Adipocyte (in vitro differentiated cells): ENCODE measurements at regions not wholly inside any gene's neighbourhood (a gene's known extent, or its start where the extent isn't known, plus 50 kb on each side); places are given as distances from the start of the nearest gene placed in this dataset.

Source experiments
- DNase-seq: peaks from one replicate; pipeline ENCODE4 v3.0.0-alpha.2; 2015; ENCODE audit warnings: low read depth
- H3K27me3 ChIP-seq: replicated peaks from 2 replicates; pipeline ENCODE4 v1.7.0; 2013; ENCODE audit warnings: mild to moderate bottlenecking, low read length, moderate library complexity; ENCODE audit not compliant: control insufficient read depth, insufficient read depth
- H3K36me3 ChIP-seq: 2 replicates; pipeline ENCODE4 v1.7.0; 2013; ENCODE audit warnings: low read length, mild to moderate bottlenecking, moderate library complexity; ENCODE audit not compliant: control insufficient read depth, insufficient read depth, severe bottlenecking
- H3K4me1 ChIP-seq: 2 replicates; pipeline ENCODE4 v1.7.0; 2013; ENCODE audit warnings: mild to moderate bottlenecking, low read length, moderate library complexity; ENCODE audit not compliant: control insufficient read depth, insufficient read depth
- H3K4me3 ChIP-seq: 2 replicates; pipeline ENCODE4 v1.7.0; 2013; ENCODE audit warnings: mild to moderate bottlenecking, low read length, moderate library complexity
- H3K9ac ChIP-seq: 2 replicates; pipeline ENCODE4 v1.7.0; 2013; ENCODE audit warnings: mild to moderate bottlenecking, low read length, moderate library complexity
- H3K9me3 ChIP-seq: 2 replicates; pipeline ENCODE4 v1.7.0; 2013; ENCODE audit warnings: mild to moderate bottlenecking, low read length, moderate library complexity; ENCODE audit not compliant: control insufficient read depth

DNA sequence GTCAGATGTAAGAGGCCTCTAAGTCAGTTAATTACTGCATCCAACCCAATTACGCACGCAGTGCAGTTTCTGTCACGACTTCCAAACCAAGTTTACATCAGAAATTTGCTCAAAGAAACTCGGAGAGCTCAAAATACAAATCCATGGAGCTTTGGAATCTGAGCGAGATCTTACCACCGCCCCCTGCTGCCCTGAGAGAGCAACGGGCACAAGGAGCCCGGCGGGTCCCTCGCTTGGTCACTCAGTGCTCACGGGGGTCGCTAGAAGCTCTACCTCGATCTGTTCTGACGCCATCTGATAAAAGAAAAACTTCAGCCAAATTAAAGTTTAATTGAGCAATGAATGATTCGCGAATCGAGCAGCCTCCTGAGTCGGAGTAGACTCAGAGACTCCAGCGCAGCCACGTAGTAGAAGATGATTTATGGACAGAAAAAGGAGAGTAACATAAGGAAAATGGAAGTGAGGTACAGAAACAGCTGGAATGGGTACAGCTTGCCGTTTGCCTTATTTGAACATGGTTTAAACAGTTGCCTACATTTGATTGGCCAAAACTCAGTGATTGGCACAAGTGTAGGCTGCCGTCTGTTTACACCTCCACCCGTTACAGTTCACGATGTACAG is 232.7 kb upstream of the ATP10A start:
- no peak for DNase-seq
- no peak overlapping the region for H3K9ac ChIP-seq
- H3K4me1 ChIP-seq: no peaks in the 10 kb centered on the region
- H3K4me3 ChIP-seq: peak overlapping the region; percentile 52
- H3K9me3 ChIP-seq: no peaks in the 10 kb centered on the region
- no peaks in the 10 kb centered on the region for H3K27me3 ChIP-seq
- no peaks in the 10 kb centered on the region for H3K36me3 ChIP-seq

DNA sequence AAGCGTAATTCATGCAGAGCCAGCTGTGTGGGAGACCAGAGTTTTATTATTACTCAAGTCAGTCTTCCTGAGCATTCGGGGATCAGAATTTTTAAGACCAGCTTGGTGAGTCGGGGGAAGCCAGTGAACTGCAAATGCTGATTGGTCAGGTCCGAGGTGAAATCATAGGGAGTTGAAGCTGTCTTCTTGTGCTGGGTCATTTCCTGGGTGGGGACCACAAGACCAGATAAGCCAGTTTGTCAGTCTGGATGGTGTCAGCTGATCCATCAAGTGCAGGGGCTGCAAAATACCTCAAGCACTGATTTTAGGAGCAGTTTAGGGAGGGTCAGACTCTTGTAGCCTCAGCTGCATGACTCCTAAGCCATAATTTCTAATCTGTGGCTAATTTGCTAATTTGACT is 228.1 kb upstream of the ATP10A start:
- Histone ChIP-seq H3K9ac (no peak overlapping the region), H3K4me3 (no peak overlapping the region), H3K27me3 (no peaks in the 10 kb centered on the region), H3K9me3 (no peaks in the 10 kb centered on the region), H3K4me1 (peaks cover 20% of the 10 kb centered on the region), H3K36me3 (no peaks in the 10 kb centered on the region)
- no peak for DNase-seq

DNA sequence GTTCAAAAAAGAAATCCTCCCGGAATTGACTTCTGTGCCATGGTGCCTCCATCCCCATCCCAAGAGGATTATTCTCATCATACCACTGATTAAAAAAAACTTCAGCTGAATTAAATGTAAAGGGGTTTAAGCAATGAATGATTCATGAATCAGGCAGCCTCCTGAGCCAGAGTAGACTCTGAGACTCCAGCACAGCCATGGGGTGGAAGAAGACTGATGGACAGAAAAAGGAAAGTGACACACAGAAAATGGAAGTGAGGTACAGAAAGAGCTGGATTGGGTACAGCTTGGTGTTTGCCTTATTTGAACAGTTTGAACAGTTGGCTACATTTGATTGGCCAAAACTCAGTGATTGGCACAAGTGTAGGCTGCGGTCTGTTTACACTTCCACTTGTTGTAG is 224.8 kb upstream of the ATP10A start:
- DNase-seq: no peak
- Histone ChIP-seq H3K9ac (peak overlapping the region; percentile 75), H3K27me3 (no peaks in the 10 kb centered on the region), H3K9me3 (no peaks in the 10 kb centered on the region), H3K36me3 (no peaks in the 10 kb centered on the region), H3K4me1 (peaks cover 31% of the 10 kb centered on the region), H3K4me3 (peak overlapping the region; percentile 58)

DNA sequence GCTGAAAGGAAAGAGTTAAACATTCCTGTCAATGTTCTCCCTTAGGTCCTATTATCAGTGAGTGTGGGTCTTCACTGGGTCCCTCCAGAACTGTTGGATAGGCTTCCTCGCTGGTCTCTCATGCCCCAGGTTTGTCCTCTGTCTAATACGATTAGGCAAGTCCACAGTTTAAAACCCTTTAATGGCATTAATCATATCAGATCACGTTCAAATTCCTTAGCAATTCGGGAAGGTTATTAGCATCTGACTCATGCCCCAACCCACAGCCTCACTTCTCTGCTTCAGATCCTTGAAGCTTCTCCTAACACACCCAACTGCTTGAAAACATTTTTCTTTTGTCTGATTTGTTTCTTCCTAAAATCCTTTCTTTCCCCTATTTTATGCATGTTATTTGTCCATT is 224.3 kb upstream of the ATP10A start:
- Histone ChIP-seq H3K36me3 (no peaks in the 10 kb centered on the region), H3K27me3 (no peaks in the 10 kb centered on the region), H3K4me3 (peak overlapping the region; percentile 58), H3K9me3 (no peaks in the 10 kb centered on the region), H3K4me1 (peaks cover 35% of the 10 kb centered on the region), H3K9ac (peak overlapping the region; percentile 75)
- DNase-seq: no peak

DNA sequence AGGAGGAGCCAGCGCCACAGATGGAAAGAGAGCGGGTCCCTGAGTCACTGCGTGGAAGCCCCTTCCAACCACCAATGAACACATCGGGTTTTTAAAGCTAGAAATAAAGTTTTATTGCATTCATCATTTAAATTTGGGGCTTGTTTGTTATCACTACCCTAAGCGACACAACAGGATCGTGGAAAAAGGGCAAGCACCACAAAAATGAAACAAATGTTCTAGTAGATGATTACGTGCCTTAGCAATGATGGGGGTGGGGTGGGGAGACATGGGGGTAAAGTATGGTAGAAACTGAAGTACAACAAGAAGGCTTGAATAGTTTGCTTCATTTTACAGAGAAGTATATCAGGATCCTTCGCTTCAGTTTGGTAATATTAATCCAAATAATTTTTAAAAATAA is 221.6 kb upstream of the ATP10A start:
- Histone ChIP-seq H3K36me3 (no peaks in the 10 kb centered on the region), H3K9me3 (no peaks in the 10 kb centered on the region), H3K4me3 (no peak overlapping the region), H3K9ac (no peak overlapping the region), H3K27me3 (no peaks in the 10 kb centered on the region), H3K4me1 (peaks cover 35% of the 10 kb centered on the region)
- no peak for DNase-seq

DNA sequence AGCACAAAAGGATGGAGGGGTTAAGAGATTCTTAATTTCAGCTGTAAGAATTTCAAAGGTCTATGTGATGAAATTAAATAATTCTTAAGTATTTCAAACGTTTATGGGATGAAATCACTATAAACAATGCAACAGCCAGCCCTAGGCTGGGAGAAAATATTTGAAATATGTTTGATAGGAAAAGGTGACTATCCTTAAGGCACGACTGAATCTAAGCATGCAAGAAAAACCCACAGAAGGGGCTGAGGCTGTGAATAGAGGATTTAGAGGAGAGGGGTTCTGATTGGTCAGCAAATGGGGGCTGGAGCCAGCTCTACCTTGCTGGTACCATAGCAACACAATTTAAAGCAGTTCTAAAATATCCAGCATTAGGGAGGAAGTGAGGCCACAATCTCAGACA is 220.8 kb upstream of the ATP10A start:
- DNase-seq: no peak
- Histone ChIP-seq H3K4me3 (no peak overlapping the region), H3K36me3 (no peaks in the 10 kb centered on the region), H3K27me3 (no peaks in the 10 kb centered on the region), H3K9me3 (no peaks in the 10 kb centered on the region), H3K9ac (peak overlapping the region; percentile 85), H3K4me1 (peaks cover 35% of the 10 kb centered on the region)

DNA sequence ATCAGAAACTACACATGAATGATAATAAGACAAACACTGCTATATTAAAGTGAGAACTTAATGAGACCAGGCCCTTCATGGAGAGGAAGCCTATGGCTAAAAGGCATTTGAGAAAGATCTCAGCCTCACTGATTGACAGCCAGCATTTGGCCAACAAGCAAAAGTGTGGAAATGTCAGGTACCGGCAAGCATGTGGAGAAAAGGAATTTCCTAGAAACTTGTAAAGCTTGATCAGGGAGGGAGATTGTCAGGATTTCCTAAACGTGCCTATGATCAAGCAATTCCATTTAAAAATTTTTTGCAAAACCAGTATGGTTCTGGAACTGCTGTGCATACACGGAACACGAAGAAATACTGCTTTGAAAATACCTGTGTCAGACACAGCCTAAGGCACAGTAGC is 220.3 kb upstream of the ATP10A start:
- H3K4me1 ChIP-seq: peaks cover 35% of the 10 kb centered on the region
- peak; percentile 1 for DNase-seq
- no peak overlapping the region for H3K4me3 ChIP-seq
- no peaks in the 10 kb centered on the region for H3K27me3 ChIP-seq
- H3K9ac ChIP-seq: peak overlapping the region; percentile 85
- no peaks in the 10 kb centered on the region for H3K9me3 ChIP-seq
- no peaks in the 10 kb centered on the region for H3K36me3 ChIP-seq

GRCh38 chr15:26082221-26083109 is 219.3 kb upstream of the ATP10A start:
- H3K36me3 ChIP-seq: no peaks in the 10 kb centered on the region
- peak; percentile 98 for DNase-seq
- H3K27me3 ChIP-seq: no peaks in the 10 kb centered on the region
- peak overlapping the region; percentile 85 for H3K9ac ChIP-seq
- H3K4me1 ChIP-seq: peaks cover 26% of the 10 kb centered on the region
- peak overlapping the region; percentile 87 for H3K4me3 ChIP-seq
- no peaks in the 10 kb centered on the region for H3K9me3 ChIP-seq

DNA sequence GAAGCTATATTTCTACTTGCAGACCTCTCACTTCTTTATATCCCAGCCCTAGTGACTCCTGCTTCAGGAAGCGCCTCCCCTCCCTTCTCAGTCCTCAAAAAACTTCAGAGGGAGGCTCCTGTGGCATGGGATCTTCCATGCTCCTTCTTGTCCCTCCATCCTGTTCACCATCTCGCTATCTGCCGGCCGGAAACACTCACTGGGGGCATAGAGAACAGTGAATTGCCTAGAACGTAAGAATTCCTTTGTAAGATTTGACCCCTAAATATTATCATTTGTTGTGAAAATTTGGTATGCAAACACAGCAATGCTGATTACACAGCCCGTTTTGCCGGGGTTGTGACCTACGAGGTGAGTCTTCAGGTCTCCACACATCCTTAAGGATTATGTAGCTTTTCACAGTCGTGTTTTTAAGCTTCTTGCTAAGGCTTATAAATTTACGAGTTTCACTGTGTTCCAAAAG is 218.7 kb upstream of the ATP10A start:
- Histone ChIP-seq H3K9me3 (no peaks in the 10 kb centered on the region), H3K4me1 (peaks cover 19% of the 10 kb centered on the region), H3K27me3 (no peaks in the 10 kb centered on the region), H3K9ac (no peak overlapping the region), H3K4me3 (no peak overlapping the region), H3K36me3 (no peaks in the 10 kb centered on the region)
- no peak for DNase-seq

DNA sequence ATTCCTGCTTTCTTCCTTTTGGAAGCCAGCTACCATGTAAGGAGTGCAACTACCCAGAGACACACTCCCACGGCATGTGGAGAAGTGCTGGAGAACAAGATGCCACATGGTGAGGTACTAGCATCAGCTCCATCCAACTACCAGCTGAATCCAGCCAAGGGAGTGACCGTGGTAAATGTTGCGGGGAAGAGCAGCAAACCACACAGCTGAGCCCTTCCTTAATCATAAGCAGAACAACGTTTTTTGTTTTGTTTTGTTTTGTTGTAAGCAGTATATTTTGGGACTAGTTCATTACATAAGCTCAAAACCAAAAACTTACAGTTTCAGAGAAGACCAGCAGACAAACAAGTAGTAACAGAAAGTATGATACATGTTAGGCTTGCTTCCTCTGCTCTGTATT is 212.6 kb upstream of the ATP10A start:
- H3K9me3 ChIP-seq: no peaks in the 10 kb centered on the region
- no peaks in the 10 kb centered on the region for H3K4me1 ChIP-seq
- H3K27me3 ChIP-seq: peaks cover 7% of the 10 kb centered on the region
- DNase-seq: no peak
- no peak overlapping the region for H3K9ac ChIP-seq
- H3K4me3 ChIP-seq: no peak overlapping the region
- no peaks in the 10 kb centered on the region for H3K36me3 ChIP-seq

DNA sequence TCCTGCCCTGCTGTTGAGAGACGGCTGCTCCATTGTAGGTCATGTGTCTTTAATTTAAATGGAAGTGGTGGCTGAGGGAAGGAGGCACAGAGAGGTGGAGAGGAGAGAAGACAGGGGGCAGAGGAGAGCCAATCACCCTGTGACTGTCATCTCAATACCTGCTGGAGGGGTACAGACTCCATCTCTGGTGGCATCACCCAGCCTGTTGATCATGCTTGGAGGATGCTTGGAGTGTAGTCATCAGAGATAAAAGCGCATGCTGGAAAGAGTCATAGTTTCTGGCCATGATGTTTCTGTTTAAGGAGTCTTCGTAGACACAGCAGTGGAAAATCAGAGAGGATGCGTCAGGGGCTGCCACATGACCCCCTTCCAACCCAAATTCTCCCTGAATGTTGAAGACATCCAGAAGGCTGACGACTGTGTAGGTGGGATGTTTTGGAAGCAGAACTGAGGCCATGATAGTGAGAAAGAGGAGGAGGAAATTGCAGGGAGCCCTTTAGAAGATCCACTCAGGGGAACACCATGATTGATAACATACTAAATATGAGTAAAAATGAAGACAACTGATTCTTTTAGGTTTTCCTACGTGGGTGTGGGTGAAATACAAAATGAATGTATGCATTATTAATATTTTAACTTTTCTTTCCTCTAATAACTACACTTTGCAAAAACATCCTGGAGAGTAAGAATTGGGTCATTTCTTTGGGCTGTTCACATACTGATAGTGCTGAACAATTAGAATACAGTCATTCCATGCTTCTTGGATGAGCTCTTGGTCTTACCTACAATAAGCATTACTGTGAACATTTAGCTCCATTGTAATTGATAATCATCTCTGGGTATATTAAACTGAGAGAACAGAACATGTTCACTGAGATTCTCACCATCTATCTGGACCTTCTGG is 210.6 kb upstream of the ATP10A start:
- DNase-seq: no peak
- Histone ChIP-seq H3K9ac (no peak overlapping the region), H3K9me3 (no peaks in the 10 kb centered on the region), H3K4me1 (no peaks in the 10 kb centered on the region), H3K27me3 (peaks cover 7% of the 10 kb centered on the region), H3K4me3 (no peak overlapping the region), H3K36me3 (no peaks in the 10 kb centered on the region)
